ENCODE measurements at regions not wholly inside any gene's neighbourhood (a gene's known extent, or its start where the extent isn't known, plus 50 kb on each side); places are given as distances from the start of the nearest gene placed in this dataset.

GRCh38 chr5:98354922-98355321 lies 418.5 kb upstream of the RGMB start:
- POLR2A ChIA-PET: no interaction called here
- CTCF ChIA-PET: no interaction called here
- no peak for DNase-seq (ENCODE audit: extremely low spot score)
- TF ChIP-seq HDGF (IDR thresholded peaks at IDR 0.05; ENCODE audit: borderline replicate concordance) (no peak), SUZ12 (IDR thresholded peaks at IDR 0.05) (no peak), LEF1 (IDR thresholded peaks at IDR 0.05; ENCODE audit: borderline replicate concordance) (no peak), TARDBP (IDR thresholded peaks at IDR 0.05) (no peak), NFRKB (IDR thresholded peaks at IDR 0.05) (no peak), PKNOX1 (IDR thresholded peaks at IDR 0.05) (no peak), SP1 (IDR thresholded peaks at IDR 0.05) (no peak), CTBP1 (IDR thresholded peaks at IDR 0.05; ENCODE audit: borderline replicate concordance) (no peak), ELF4 (IDR thresholded peaks at IDR 0.05) (no peak), ZNF384 (IDR thresholded peaks at IDR 0.05) (no peak), BHLHE40 (IDR thresholded peaks at IDR 0.05; ENCODE audit: borderline replicate concordance) (no peak), FOXA1 (IDR thresholded peaks at IDR 0.05) (no peak), FOXK2 (IDR thresholded peaks at IDR 0.05) (no peak), ARNT (IDR thresholded peaks at IDR 0.05) (no peak)

GRCh38 chr5:98360548-98360947 lies 412.9 kb upstream of the RGMB start:
- CTCF ChIA-PET: no interaction called here
- POLR2A ChIA-PET: no interaction called here

GRCh38 chr5:98363157-98363556 lies 410.3 kb upstream of the RGMB start:
- ChIA-PET POLR2A (no interaction called here), CTCF (no interaction called here)
- TF ChIP-seq CTBP1 (IDR thresholded peaks at IDR 0.05; ENCODE audit: borderline replicate concordance): no peak
- TF ChIP-seq ELF4 (IDR thresholded peaks at IDR 0.05): no peak
- no peak for TF ChIP-seq FOXM1 (IDR thresholded peaks at IDR 0.05; ENCODE audit: borderline replicate concordance)
- no peak for TF ChIP-seq TARDBP (IDR thresholded peaks at IDR 0.05)
- no peak for TF ChIP-seq BHLHE40 (IDR thresholded peaks at IDR 0.05; ENCODE audit: borderline replicate concordance)
- TF ChIP-seq FOXA1 (IDR thresholded peaks at IDR 0.05): no peak
- no peak for TF ChIP-seq SP1 (IDR thresholded peaks at IDR 0.05)
- TF ChIP-seq HDGF (IDR thresholded peaks at IDR 0.05; ENCODE audit: borderline replicate concordance): no peak
- no peak for TF ChIP-seq NFRKB (IDR thresholded peaks at IDR 0.05)
- no peak for TF ChIP-seq ARNT (IDR thresholded peaks at IDR 0.05)
- no peak for TF ChIP-seq LEF1 (IDR thresholded peaks at IDR 0.05; ENCODE audit: borderline replicate concordance)
- TF ChIP-seq L3MBTL2 (conservative IDR thresholded peaks at IDR 0.05): no peak
- no peak for TF ChIP-seq ZNF384 (IDR thresholded peaks at IDR 0.05)
- no peak for TF ChIP-seq PKNOX1 (IDR thresholded peaks at IDR 0.05)
- no peak for TF ChIP-seq SUZ12 (IDR thresholded peaks at IDR 0.05)
- no peak for TF ChIP-seq FOXK2 (IDR thresholded peaks at IDR 0.05)
- DNase-seq (ENCODE audit: extremely low spot score): no peak

More at GRCh38 chr5:98360548-98360947, 412.9 kb upstream of the RGMB start:
- DNase-seq (ENCODE audit: extremely low spot score): no peak
- no peak for TF ChIP-seq SUZ12 (IDR thresholded peaks at IDR 0.05)
- TF ChIP-seq FOXM1 (IDR thresholded peaks at IDR 0.05; ENCODE audit: borderline replicate concordance): no peak
- no peak for TF ChIP-seq FOXA1 (IDR thresholded peaks at IDR 0.05)
- no peak for TF ChIP-seq SP1 (IDR thresholded peaks at IDR 0.05)
- TF ChIP-seq ELF4 (IDR thresholded peaks at IDR 0.05): no peak
- TF ChIP-seq TARDBP (IDR thresholded peaks at IDR 0.05): no peak
- TF ChIP-seq L3MBTL2 (conservative IDR thresholded peaks at IDR 0.05): no peak
- TF ChIP-seq ARNT (IDR thresholded peaks at IDR 0.05): no peak

- no peak for TF ChIP-seq BHLHE40 (IDR thresholded peaks at IDR 0.05; ENCODE audit: borderline replicate concordance)
- TF ChIP-seq SP1 (IDR thresholded peaks at IDR 0.05): no peak
- TF ChIP-seq CTBP1 (IDR thresholded peaks at IDR 0.05; ENCODE audit: borderline replicate concordance): no peak
- CTCF ChIA-PET: no interaction called here
- POLR2A ChIA-PET: no interaction called here
- DNase-seq (ENCODE audit: extremely low spot score): no peak
Observed at GRCh38 chr5:98364549-98364948, 408.9 kb upstream of the RGMB start.

GRCh38 chr5:98365126-98365525 lies 408.3 kb upstream of the RGMB start:
- no peak for DNase-seq (ENCODE audit: extremely low spot score)
- ChIA-PET CTCF (interaction anchor here (0.6 kb wide), 1 partner anchor 149 kb away, joined by 4 read pairs; no protein-coding TSS in a partner anchor), POLR2A (no interaction called here)
- no peak for TF ChIP-seq FOXA1 (IDR thresholded peaks at IDR 0.05)
- TF ChIP-seq FOXK2 (IDR thresholded peaks at IDR 0.05): no peak
- no peak for TF ChIP-seq TARDBP (IDR thresholded peaks at IDR 0.05)
- TF ChIP-seq BHLHE40 (IDR thresholded peaks at IDR 0.05; ENCODE audit: borderline replicate concordance): no peak
- TF ChIP-seq SUZ12 (IDR thresholded peaks at IDR 0.05): no peak
- no peak for TF ChIP-seq L3MBTL2 (conservative IDR thresholded peaks at IDR 0.05)

GRCh38 chr5:98368141-98368540 lies 405.3 kb upstream of the RGMB start:
- ChIA-PET POLR2A (no interaction called here), CTCF (no interaction called here)
- TF ChIP-seq BHLHE40 (IDR thresholded peaks at IDR 0.05; ENCODE audit: borderline replicate concordance) (no peak), TARDBP (IDR thresholded peaks at IDR 0.05) (no peak), LEF1 (IDR thresholded peaks at IDR 0.05; ENCODE audit: borderline replicate concordance) (no peak), SP1 (IDR thresholded peaks at IDR 0.05) (no peak), ELF4 (IDR thresholded peaks at IDR 0.05) (no peak), NFRKB (IDR thresholded peaks at IDR 0.05) (no peak), PKNOX1 (IDR thresholded peaks at IDR 0.05) (no peak), ZNF384 (IDR thresholded peaks at IDR 0.05) (no peak), HDGF (IDR thresholded peaks at IDR 0.05; ENCODE audit: borderline replicate concordance) (no peak), SUZ12 (IDR thresholded peaks at IDR 0.05) (no peak), L3MBTL2 (conservative IDR thresholded peaks at IDR 0.05) (no peak), CTBP1 (IDR thresholded peaks at IDR 0.05; ENCODE audit: borderline replicate concordance) (no peak), ARNT (IDR thresholded peaks at IDR 0.05) (no peak), FOXM1 (IDR thresholded peaks at IDR 0.05; ENCODE audit: borderline replicate concordance) (no peak), FOXK2 (IDR thresholded peaks at IDR 0.05) (no peak)
- no peak for DNase-seq (ENCODE audit: extremely low spot score)
